Activated T-cell treated with anti-CD3 and anti-CD28 coated beads, Interleukin-2, amount 50 U/mL, for 72 hours (primary cell): ENCODE measurements at regions not wholly inside any gene's neighbourhood (a gene's known extent, or its start where the extent isn't known, plus 50 kb on each side); places are given as distances from the start of the nearest gene placed in this dataset.

Experiments
- ATAC-seq, 2 donors: fragments of 150-1000 bp; cut with Tn5 transposase; replicated peaks in 1 of 2; 2 replicates each; pipeline ENCODE4 v1.10.0; 2021; ENCODE audit warnings: moderate library complexity in 2 of 2, mild to moderate bottlenecking in 1 of 2
- DNase-seq, 2 donors: peaks; one replicate each; pipeline ENCODE4 v3.0.0; 2021 to 2022; ENCODE audit warnings: mixed read lengths in 1 of 2
- H3K27ac Mint-ChIP-seq: one replicate; pipeline ENCODE4 v1.8.0; 2022; ENCODE audit warnings: mild to moderate bottlenecking, moderate library complexity, mixed read lengths
- H3K27me3 Mint-ChIP-seq: one replicate; pipeline ENCODE4 v1.8.0; 2022; ENCODE audit warnings: low read depth, mixed read lengths
- H3K36me3 Mint-ChIP-seq, 2 donors: one replicate each; pipeline ENCODE4 v1.8.0; 2022; ENCODE audit warnings: mixed read lengths in 2 of 2, mild to moderate bottlenecking in 1 of 2; ENCODE audit not compliant: insufficient read depth in 2 of 2
- H3K4me1 Mint-ChIP-seq: one replicate; pipeline ENCODE4 v1.8.0; 2022; ENCODE audit warnings: low read depth, mixed read lengths
- H3K4me3 Mint-ChIP-seq, 2 donors: one replicate each; pipeline ENCODE4 v1.8.0; 2022; ENCODE audit warnings: mild to moderate bottlenecking in 2 of 2, mixed read lengths in 2 of 2, moderate library complexity in 2 of 2
- H3K9me3 Mint-ChIP-seq, 2 donors: one replicate each; pipeline ENCODE4 v1.8.0; 2022; ENCODE audit warnings: mixed read lengths in 2 of 2

- H3K4me3 Mint-ChIP-seq: no peak overlapping the region
- H3K36me3 Mint-ChIP-seq: no peaks in the 10 kb centered on the region
- ATAC-seq (no peak), DNase-seq (no peak)
- H3K9me3 Mint-ChIP-seq: peaks cover 0 to 2% of the 10 kb centered on the region in 2 donors
- H3K27ac Mint-ChIP-seq: no peak overlapping the region
- H3K27me3 Mint-ChIP-seq: no peaks in the 10 kb centered on the region
- H3K4me1 Mint-ChIP-seq: no peaks in the 10 kb centered on the region
These were observed 86.0 kb downstream of the UNCX start for GRCh38 chr7:1318661-1319060.

- Mint-ChIP-seq H3K27ac (no peak overlapping the region), H3K36me3 (no peaks in the 10 kb centered on the region), H3K27me3 (no peaks in the 10 kb centered on the region), H3K9me3 (peaks cover 0 to 2% of the 10 kb centered on the region in 2 donors), H3K4me3 (no peak overlapping the region), H3K4me1 (no peaks in the 10 kb centered on the region)
- ATAC-seq: no peak
- no peak for DNase-seq
These were observed 88.1 kb downstream of the UNCX start for GRCh38 chr7:1320616-1321240.

- H3K4me1 Mint-ChIP-seq: no peaks in the 10 kb centered on the region
- ATAC-seq (no peak), DNase-seq (no peak)
- no peak overlapping the region for H3K27ac Mint-ChIP-seq
- no peaks in the 10 kb centered on the region for H3K27me3 Mint-ChIP-seq
- peaks cover 0 to 2% of the 10 kb centered on the region in 2 donors for H3K9me3 Mint-ChIP-seq
- H3K4me3 Mint-ChIP-seq: no peak overlapping the region
- H3K36me3 Mint-ChIP-seq: no peaks in the 10 kb centered on the region
These were observed 89.0 kb downstream of the UNCX start for GRCh38 chr7:1321411-1322239.

GRCh38 chr7:1322240-1323110, 89.8 kb downstream of the UNCX start:
- Mint-ChIP-seq H3K27me3 (no peaks in the 10 kb centered on the region), H3K27ac (no peak overlapping the region), H3K36me3 (no peaks in the 10 kb centered on the region), H3K9me3 (peaks cover 0 to 2% of the 10 kb centered on the region in 2 donors), H3K4me1 (no peaks in the 10 kb centered on the region), H3K4me3 (no peak overlapping the region)
- DNase-seq (no peak), ATAC-seq (no peak)

- Mint-ChIP-seq H3K36me3 (no peaks in the 10 kb centered on the region), H3K4me3 (no peak overlapping the region), H3K4me1 (no peaks in the 10 kb centered on the region), H3K27me3 (no peaks in the 10 kb centered on the region), H3K9me3 (peaks cover 0 to 2% of the 10 kb centered on the region in 2 donors), H3K27ac (no peak overlapping the region)
- ATAC-seq (no peak), DNase-seq (no peak)
These were observed 90.7 kb downstream of the UNCX start for GRCh38 chr7:1323178-1324027.

GRCh38 chr7:1324028-1324900, 91.6 kb downstream of the UNCX start:
- DNase-seq (no peak), ATAC-seq (no peak)
- H3K27me3 Mint-ChIP-seq: no peaks in the 10 kb centered on the region
- no peak overlapping the region for H3K27ac Mint-ChIP-seq
- no peaks in the 10 kb centered on the region for H3K36me3 Mint-ChIP-seq
- no peaks in the 10 kb centered on the region for H3K4me1 Mint-ChIP-seq
- H3K9me3 Mint-ChIP-seq: peaks cover 0 to 2% of the 10 kb centered on the region in 2 donors
- H3K4me3 Mint-ChIP-seq: no peak overlapping the region

GRCh38 chr7:1325246-1325645, 92.6 kb downstream of the UNCX start:
- H3K36me3 Mint-ChIP-seq: no peaks in the 10 kb centered on the region
- H3K4me1 Mint-ChIP-seq: no peaks in the 10 kb centered on the region
- no peaks in the 10 kb centered on the region for H3K27me3 Mint-ChIP-seq
- H3K4me3 Mint-ChIP-seq: no peak overlapping the region
- ATAC-seq (no peak), DNase-seq (no peak)
- H3K27ac Mint-ChIP-seq: no peak overlapping the region
- no peaks in the 10 kb centered on the region for H3K9me3 Mint-ChIP-seq

GRCh38 chr7:1325646-1326510, 93.2 kb downstream of the UNCX start:
- Mint-ChIP-seq H3K4me3 (no peak overlapping the region), H3K27me3 (no peaks in the 10 kb centered on the region), H3K36me3 (no peaks in the 10 kb centered on the region), H3K4me1 (no peaks in the 10 kb centered on the region), H3K9me3 (no peaks in the 10 kb centered on the region), H3K27ac (no peak overlapping the region)
- no peak for DNase-seq
- ATAC-seq: no peak

- ATAC-seq (no peak), DNase-seq (no peak)
- Mint-ChIP-seq H3K4me3 (no peak overlapping the region), H3K4me1 (no peaks in the 10 kb centered on the region), H3K27ac (no peak overlapping the region), H3K9me3 (no peaks in the 10 kb centered on the region), H3K36me3 (no peaks in the 10 kb centered on the region), H3K27me3 (no peaks in the 10 kb centered on the region)
These were observed 93.8 kb downstream of the UNCX start for GRCh38 chr7:1326511-1326785.

- H3K9me3 Mint-ChIP-seq: no peaks in the 10 kb centered on the region
- ATAC-seq: no peak
- no peaks in the 10 kb centered on the region for H3K4me1 Mint-ChIP-seq
- DNase-seq: no peak
- no peak overlapping the region for H3K27ac Mint-ChIP-seq
- peaks cover 0 to 1% of the 10 kb centered on the region in 2 donors for H3K36me3 Mint-ChIP-seq
- H3K27me3 Mint-ChIP-seq: no peaks in the 10 kb centered on the region
- no peak overlapping the region for H3K4me3 Mint-ChIP-seq
These were observed 96.6 kb downstream of the UNCX start for GRCh38 chr7:1329261-1329660.

GRCh38 chr7:1329966-1330800, 97.5 kb downstream of the UNCX start:
- H3K9me3 Mint-ChIP-seq: peaks cover 0 to 2% of the 10 kb centered on the region in 2 donors
- H3K36me3 Mint-ChIP-seq: peaks cover 0 to 3% of the 10 kb centered on the region in 2 donors
- DNase-seq (no peak), ATAC-seq (no peak)
- H3K27me3 Mint-ChIP-seq: no peaks in the 10 kb centered on the region
- H3K4me3 Mint-ChIP-seq: no peak overlapping the region
- no peak overlapping the region for H3K27ac Mint-ChIP-seq
- H3K4me1 Mint-ChIP-seq: no peaks in the 10 kb centered on the region
